H1 (cell line): ENCODE measurements at regions not wholly inside any gene's neighbourhood (a gene's known extent, or its start where the extent isn't known, plus 50 kb on each side); places are given as distances from the start of the nearest gene placed in this dataset.
"Not testable (repeated sequence)": the region's sequence is repeated elsewhere in the genome, so short reads cannot be mapped to it uniquely, and the experiment has no call there.

Experiments
- CTCF ChIA-PET: fragments of 300-600 bp; sonication (Branson Sonifier 250); formaldehyde crosslinking; loops from one replicate; lab custom pipeline; 2021; ENCODE audit not compliant: partially characterized antibody; lab: Charles Lee
- POLR2A ChIA-PET: fragments of 300-600 bp; sonication (Branson Sonifier 250); formaldehyde crosslinking; loops from one replicate; lab custom pipeline; 2021; ENCODE audit warnings: inconsistent platforms; ENCODE audit not compliant: partially characterized antibody; lab: Charles Lee
- DNase-seq, 2 experiments: peaks; one replicate each; pipeline versions ENCODE4 v3.0.0 to v3.0.0-alpha.2; 2010 to 2022; ENCODE audit warnings: low spot score in 2 of 2, low read depth in 1 of 2, mixed read lengths in 1 of 2
- FAIRE-seq: peaks from 2 replicates; lab custom pipeline; 2011; peaks lifted over from hg19 to GRCh38; lab: Jason Lieb, UNC
- H2AFZ ChIP-seq: 2 replicates; pipeline ENCODE4 v1.8.1; 2012; ENCODE audit warnings: low read length, inconsistent platforms
- H2AK5ac ChIP-seq: 2 replicates; pipeline ENCODE4 v1.6.1; 2013; ENCODE audit warnings: low read depth, low read length
- H2BK120ac ChIP-seq: replicated peaks from 2 replicates; pipeline ENCODE3; 2013; ENCODE audit warnings: low read depth, low read length, inconsistent platforms
- H2BK12ac ChIP-seq: 2 replicates; pipeline ENCODE4 v1.6.1; 2013; ENCODE audit warnings: low read depth, low read length
- H2BK15ac ChIP-seq: 2 replicates; pipeline ENCODE4 v1.6.1; 2013; ENCODE audit warnings: low read length
- H2BK20ac ChIP-seq: 2 replicates; pipeline ENCODE4 v1.6.1; 2013; ENCODE audit warnings: low read length
- H2BK5ac ChIP-seq: 2 replicates; pipeline ENCODE4 v1.6.1; 2013; ENCODE audit warnings: low read depth, low read length
- H3K14ac ChIP-seq: 2 replicates; pipeline ENCODE4 v1.6.1; 2013; ENCODE audit warnings: inconsistent platforms; ENCODE audit not compliant: insufficient read length
- H3K18ac ChIP-seq: 2 replicates; pipeline ENCODE4 v1.6.1; 2013; ENCODE audit warnings: low read length; ENCODE audit errors: extremely low read depth
- H3K23ac ChIP-seq: 2 replicates; pipeline ENCODE4 v1.6.1; 2013; ENCODE audit warnings: inconsistent platforms; ENCODE audit not compliant: insufficient read length
- H3K23me2 ChIP-seq: 2 replicates; pipeline ENCODE4 v1.6.1; 2013; ENCODE audit warnings: low read depth, low read length
- H3K27ac ChIP-seq: 2 replicates; pipeline ENCODE4 v1.6.1; 2011; ENCODE audit warnings: low read depth, low read length, inconsistent platforms
- H3K27me3 ChIP-seq, 4 experiments: replicated peaks in 1 of 4; 1 replicate in 1 of 4; 2 replicates in 3 of 4; pipeline versions ENCODE4 v1.6.1 to v1.8.1; 2011 to 2013; ENCODE audit warnings: low read length in 3 of 4, mild to moderate bottlenecking in 3 of 4, inconsistent platforms in 2 of 4, mixed read lengths in 2 of 4, moderate library complexity in 1 of 4; ENCODE audit not compliant: control insufficient read depth in 3 of 4, insufficient read depth in 3 of 4; ENCODE audit errors: extremely low read depth in 1 of 4
- H3K36me3 ChIP-seq, 4 experiments: 2 replicates each; pipeline versions ENCODE4 v1.6.1 to v1.8.1; 2011 to 2013; ENCODE audit warnings: mild to moderate bottlenecking in 4 of 4, low read length in 3 of 4, moderate library complexity in 2 of 4, control low read depth in 1 of 4, inconsistent platforms in 1 of 4; ENCODE audit not compliant: insufficient read depth in 4 of 4, control insufficient read depth in 2 of 4
- H3K4ac ChIP-seq: replicated peaks from 2 replicates; pipeline ENCODE3; 2013; ENCODE audit warnings: low read length, low read depth, mixed read lengths, inconsistent platforms; ENCODE audit not compliant: insufficient read length
- H3K4me1 ChIP-seq, 4 experiments: replicated peaks in 1 of 4; 1 replicate in 1 of 4; 2 replicates in 3 of 4; pipeline versions ENCODE4 v1.6.1 to v1.8.1; 2011 to 2013; ENCODE audit warnings: low read length in 3 of 4, inconsistent platforms in 2 of 4, mixed read lengths in 1 of 4; ENCODE audit not compliant: insufficient read depth in 4 of 4, control insufficient read depth in 3 of 4
- H3K4me2 ChIP-seq, 2 experiments: 2 replicates each; pipeline versions ENCODE4 v1.6.1 to v1.8.1; 2011 to 2013; ENCODE audit warnings: low read depth in 2 of 2, low read length in 2 of 2, control low read depth in 1 of 2, inconsistent platforms in 1 of 2, mild to moderate bottlenecking in 1 of 2; ENCODE audit not compliant: insufficient read depth in 1 of 2
- H3K4me3 ChIP-seq, 4 experiments: fragments of 200-600, 300-600 bp in 1 of 4; sonication (generic), shearing (Covaris generic), sonication (Bioruptor Twin) in 1 of 4; 2 replicates each; pipeline versions ENCODE4 v1.5.1 to v1.8.1; 2011 to 2016; ENCODE audit warnings: low read length in 4 of 4, low read depth in 3 of 4, control low read depth in 2 of 4, inconsistent platforms in 2 of 4, mild to moderate bottlenecking in 2 of 4, mixed read lengths in 1 of 4, moderate library complexity in 1 of 4; ENCODE audit not compliant: insufficient read depth in 2 of 4; ENCODE audit errors: extremely low read depth in 1 of 4
- H3K56ac ChIP-seq: replicated peaks from 2 replicates; pipeline ENCODE3; 2013; ENCODE audit warnings: low read depth, mild to moderate bottlenecking, mixed read lengths, low read length, inconsistent platforms; ENCODE audit not compliant: insufficient read length
- H3K79me1 ChIP-seq: 2 replicates; pipeline ENCODE4 v1.6.1; 2013; ENCODE audit warnings: low read depth, low read length, control low read depth
- H3K79me2 ChIP-seq, 2 experiments: 2 replicates each; pipeline versions ENCODE4 v1.6.1 to v1.8.1; 2012 to 2013; ENCODE audit warnings: low read length in 2 of 2, mild to moderate bottlenecking in 2 of 2, inconsistent platforms in 1 of 2; ENCODE audit not compliant: insufficient read depth in 2 of 2, control insufficient read depth in 1 of 2
- H3K9ac ChIP-seq, 4 experiments: replicated peaks in 1 of 4; 1 replicate in 1 of 4; 2 replicates in 3 of 4; pipeline versions ENCODE4 v1.6.1 to v1.8.1; 2011 to 2013; ENCODE audit warnings: low read depth in 3 of 4, low read length in 3 of 4, control low read depth in 2 of 4, mild to moderate bottlenecking in 2 of 4, moderate library complexity in 2 of 4, inconsistent platforms in 1 of 4; ENCODE audit errors: extremely low read depth in 1 of 4
- H3K9me3 ChIP-seq, 2 experiments: 2 replicates each; pipeline versions ENCODE4 v1.6.1 to v1.8.1; 2012 to 2013; ENCODE audit warnings: mild to moderate bottlenecking in 2 of 2, moderate library complexity in 2 of 2, control low read depth in 1 of 2, inconsistent platforms in 1 of 2, low read depth in 1 of 2, low read length in 1 of 2, mixed read lengths in 1 of 2; ENCODE audit not compliant: insufficient read depth in 2 of 2
- H4K20me1 ChIP-seq, 2 experiments: replicated peaks in 1 of 2; 2 replicates each; pipeline versions ENCODE3 to v1.8.1; 2011 to 2013; ENCODE audit warnings: inconsistent platforms in 2 of 2, low read length in 2 of 2, mild to moderate bottlenecking in 1 of 2; ENCODE audit not compliant: insufficient read depth in 2 of 2, control insufficient read depth in 1 of 2
- H4K5ac ChIP-seq: 2 replicates; pipeline ENCODE4 v1.6.1; 2013; ENCODE audit warnings: low read length, low read depth, mixed read lengths, inconsistent platforms; ENCODE audit not compliant: insufficient read length
- H4K8ac ChIP-seq: 2 replicates; pipeline ENCODE4 v1.8.0; 2013; ENCODE audit warnings: mild to moderate bottlenecking, moderate library complexity, low read length, inconsistent platforms; ENCODE audit not compliant: insufficient read depth; ENCODE audit errors: extremely low read depth
- H4K91ac ChIP-seq: replicated peaks from 2 replicates; pipeline ENCODE3; 2013; ENCODE audit warnings: low read length, mixed read lengths, inconsistent platforms; ENCODE audit not compliant: insufficient read length
- CTCF ChIP-seq, 3 experiments: IDR thresholded peaks; 1 replicate in 2 of 3; 2 replicates in 1 of 3; pipeline versions ENCODE4 v1.5.1 to v1.6.1; 2011; ENCODE audit warnings: low read length in 3 of 3, mild to moderate bottlenecking in 3 of 3, inconsistent platforms in 2 of 3, low read depth in 1 of 3, moderate library complexity in 1 of 3; ENCODE audit not compliant: insufficient read depth in 1 of 3; ENCODE audit errors: control extremely low read depth in 1 of 3
- KDM1A ChIP-seq: fragments of 200-600, 300-600 bp; sonication (generic); IDR thresholded peaks from 2 replicates; pipeline ENCODE4 v1.7.1; 2016; ENCODE audit warnings: mild to moderate bottlenecking, low read length, borderline replicate concordance
- WGBS, 2 experiments: shearing (Covaris generic) in 1 of 2; methylation state at CpG; one replicate each; pipeline versions ENCODE4 v1.1.6 to v1.1.7; 2013 to 2015; ENCODE audit warnings: low lambda C conversion rate in 2 of 2, mixed read lengths in 2 of 2, inconsistent platforms in 1 of 2, low coverage in 1 of 2, missing lambda C conversion rate in 1 of 2; ENCODE audit not compliant: insufficient replicate concordance in 2 of 2, insufficient coverage in 1 of 2, insufficient read length in 1 of 2; ENCODE audit errors: extremely low coverage in 1 of 2, missing lambda C conversion rate in 1 of 2; 5-methylcytosine and 5-hydroxymethylcytosine counted together

GRCh38 chr10:32210306-32211045 is 136.5 kb downstream of the EPC1 start (continued):
- TF ChIP-seq CTCF (IDR thresholded peaks at IDR 0.05; ENCODE audit: control extremely low read depth in 1 of 3, insufficient read depth in 1 of 3, low read depth in 1 of 3, low read length in 3 of 3) (peak; percentile 66 to 73 (median 71)), KDM1A (peak; percentile 57; the same call in 1 of the 2 replicates)

GRCh38 chr10:32208005-32208404 is 139.0 kb downstream of the EPC1 start:
- WGBS, 2 experiments = 98% methylated on average over 6 of the region's 7 CpGs; no CpG with 5 or more reads in 1 of the 2 experiments
- H4K91ac ChIP-seq, H3K23me2 ChIP-seq, H2AK5ac ChIP-seq, H3K14ac ChIP-seq, H3K27ac ChIP-seq, POLR2A ChIA-PET, H2BK120ac ChIP-seq, H3K79me1 ChIP-seq, H3K9ac ChIP-seq, H3K27me3 ChIP-seq, H2AFZ ChIP-seq, H4K8ac ChIP-seq, H3K9me3 ChIP-seq, H4K20me1 ChIP-seq, H3K36me3 ChIP-seq, H3K79me2 ChIP-seq, H2BK5ac ChIP-seq, H3K4me3 ChIP-seq, H2BK20ac ChIP-seq, H3K4ac ChIP-seq, H3K18ac ChIP-seq, H3K4me1 ChIP-seq, H2BK12ac ChIP-seq, H3K4me2 ChIP-seq, DNase-seq, H2BK15ac ChIP-seq, H3K56ac ChIP-seq, H3K23ac ChIP-seq, FAIRE-seq, H4K5ac ChIP-seq: not testable (repeated sequence)
- CTCF ChIA-PET = interaction anchor here (0.9 to 2.1 kb wide), 4 partner anchors 9 to 479 kb away, joined by 3 to 7 read pairs (median 4); no protein-coding TSS in a partner anchor
